Endothelial cell (in vitro differentiated cells): ENCODE measurements at regions not wholly inside any gene's neighbourhood (a gene's known extent, or its start where the extent isn't known, plus 50 kb on each side); places are given as distances from the start of the nearest gene placed in this dataset.
"Not testable (repeated sequence)": the region's sequence is repeated elsewhere in the genome, so short reads cannot be mapped to it uniquely, and the experiment has no call there.

Experiments used
- DNase-seq: peaks from one replicate; pipeline ENCODE4 v3.0.0; 2021; ENCODE audit warnings: low spot score
- H3K27ac Mint-ChIP-seq: one replicate; pipeline ENCODE4 v1.8.0; 2021; ENCODE audit warnings: mixed read lengths, inconsistent platforms; ENCODE audit not compliant: unreplicated experiment
- H3K27me3 Mint-ChIP-seq: one replicate; pipeline ENCODE4 v1.8.0; 2021; ENCODE audit warnings: mild to moderate bottlenecking, moderate library complexity, mixed read lengths, inconsistent platforms; ENCODE audit not compliant: unreplicated experiment
- H3K36me3 Mint-ChIP-seq: one replicate; pipeline ENCODE4 v1.8.0; 2021; ENCODE audit warnings: mild to moderate bottlenecking, low read depth, mixed read lengths, inconsistent platforms; ENCODE audit not compliant: unreplicated experiment
- H3K4me1 Mint-ChIP-seq: one replicate; pipeline ENCODE4 v1.8.0; 2021; ENCODE audit warnings: mild to moderate bottlenecking, mixed read lengths, inconsistent platforms; ENCODE audit not compliant: unreplicated experiment
- H3K4me3 Mint-ChIP-seq: one replicate; pipeline ENCODE4 v1.8.0; 2021; ENCODE audit warnings: mild to moderate bottlenecking, mixed read lengths, inconsistent platforms; ENCODE audit not compliant: unreplicated experiment
- H3K9me3 Mint-ChIP-seq: one replicate; pipeline ENCODE4 v1.8.0; 2021; ENCODE audit warnings: mixed read lengths, inconsistent platforms; ENCODE audit not compliant: unreplicated experiment
- TF ChIP-seq, protein P1 (sequence below): fragments of 200-600 bp; sonication (generic); IDR thresholded peaks from one replicate; pipeline ENCODE4 v1.5.0; 2021; ENCODE audit warnings: antibody characterized with exemption; ENCODE audit not compliant: unreplicated experiment

DNA sequence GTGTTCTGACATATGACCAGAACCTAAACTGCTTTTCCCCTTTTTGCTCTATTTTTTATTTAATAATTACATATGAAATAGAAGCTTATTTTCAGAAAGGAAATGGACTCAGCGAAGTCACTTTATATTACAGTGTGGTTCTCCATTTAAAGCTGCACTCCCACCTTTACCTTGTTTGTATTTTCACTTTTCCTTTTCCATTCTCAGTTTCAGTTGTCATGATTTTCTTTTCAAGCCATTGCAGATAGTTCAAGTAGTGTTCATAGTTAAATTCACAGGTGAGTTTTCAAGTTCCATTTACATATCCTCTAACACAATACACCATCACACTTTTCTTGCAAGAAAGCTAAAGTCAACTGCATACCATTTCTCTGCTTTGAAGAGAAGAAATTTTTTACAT is 400.2 kb downstream of the HACE1 start:
- Mint-ChIP-seq H3K9me3 (no peaks in the 10 kb centered on the region), H3K4me3 (no peak overlapping the region), H3K27ac (no peak overlapping the region), H3K27me3 (no peaks in the 10 kb centered on the region), H3K4me1 (peaks cover 6% of the 10 kb centered on the region), H3K36me3 (no peaks in the 10 kb centered on the region)
- TF ChIP-seq, protein P1, sequence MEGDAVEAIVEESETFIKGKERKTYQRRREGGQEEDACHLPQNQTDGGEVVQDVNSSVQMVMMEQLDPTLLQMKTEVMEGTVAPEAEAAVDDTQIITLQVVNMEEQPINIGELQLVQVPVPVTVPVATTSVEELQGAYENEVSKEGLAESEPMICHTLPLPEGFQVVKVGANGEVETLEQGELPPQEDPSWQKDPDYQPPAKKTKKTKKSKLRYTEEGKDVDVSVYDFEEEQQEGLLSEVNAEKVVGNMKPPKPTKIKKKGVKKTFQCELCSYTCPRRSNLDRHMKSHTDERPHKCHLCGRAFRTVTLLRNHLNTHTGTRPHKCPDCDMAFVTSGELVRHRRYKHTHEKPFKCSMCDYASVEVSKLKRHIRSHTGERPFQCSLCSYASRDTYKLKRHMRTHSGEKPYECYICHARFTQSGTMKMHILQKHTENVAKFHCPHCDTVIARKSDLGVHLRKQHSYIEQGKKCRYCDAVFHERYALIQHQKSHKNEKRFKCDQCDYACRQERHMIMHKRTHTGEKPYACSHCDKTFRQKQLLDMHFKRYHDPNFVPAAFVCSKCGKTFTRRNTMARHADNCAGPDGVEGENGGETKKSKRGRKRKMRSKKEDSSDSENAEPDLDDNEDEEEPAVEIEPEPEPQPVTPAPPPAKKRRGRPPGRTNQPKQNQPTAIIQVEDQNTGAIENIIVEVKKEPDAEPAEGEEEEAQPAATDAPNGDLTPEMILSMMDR: no peak
- DNase-seq: no peak

DNA sequence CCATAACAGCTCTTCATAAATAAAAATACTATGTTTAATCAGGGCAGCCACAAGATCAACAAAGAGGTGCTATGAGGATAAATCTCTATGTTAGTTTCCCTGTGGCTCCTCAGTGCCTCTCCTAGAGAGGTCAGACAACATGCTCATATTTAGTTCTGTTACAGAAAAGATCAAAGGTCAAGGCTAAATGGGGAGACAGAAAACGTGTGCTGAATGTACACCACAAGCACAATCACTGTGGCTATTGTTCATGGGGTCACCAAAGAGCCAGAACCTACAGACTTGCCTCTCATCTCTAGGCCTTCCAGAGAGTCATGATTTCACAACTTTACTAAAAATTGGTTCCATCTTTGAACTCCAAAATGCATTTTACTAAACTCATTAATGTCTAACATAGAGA is 409.8 kb downstream of the HACE1 start:
- H3K27me3 Mint-ChIP-seq: peaks cover 4% of the 10 kb centered on the region
- TF ChIP-seq, protein P1: no peak
- no peaks in the 10 kb centered on the region for H3K4me1 Mint-ChIP-seq

DNA sequence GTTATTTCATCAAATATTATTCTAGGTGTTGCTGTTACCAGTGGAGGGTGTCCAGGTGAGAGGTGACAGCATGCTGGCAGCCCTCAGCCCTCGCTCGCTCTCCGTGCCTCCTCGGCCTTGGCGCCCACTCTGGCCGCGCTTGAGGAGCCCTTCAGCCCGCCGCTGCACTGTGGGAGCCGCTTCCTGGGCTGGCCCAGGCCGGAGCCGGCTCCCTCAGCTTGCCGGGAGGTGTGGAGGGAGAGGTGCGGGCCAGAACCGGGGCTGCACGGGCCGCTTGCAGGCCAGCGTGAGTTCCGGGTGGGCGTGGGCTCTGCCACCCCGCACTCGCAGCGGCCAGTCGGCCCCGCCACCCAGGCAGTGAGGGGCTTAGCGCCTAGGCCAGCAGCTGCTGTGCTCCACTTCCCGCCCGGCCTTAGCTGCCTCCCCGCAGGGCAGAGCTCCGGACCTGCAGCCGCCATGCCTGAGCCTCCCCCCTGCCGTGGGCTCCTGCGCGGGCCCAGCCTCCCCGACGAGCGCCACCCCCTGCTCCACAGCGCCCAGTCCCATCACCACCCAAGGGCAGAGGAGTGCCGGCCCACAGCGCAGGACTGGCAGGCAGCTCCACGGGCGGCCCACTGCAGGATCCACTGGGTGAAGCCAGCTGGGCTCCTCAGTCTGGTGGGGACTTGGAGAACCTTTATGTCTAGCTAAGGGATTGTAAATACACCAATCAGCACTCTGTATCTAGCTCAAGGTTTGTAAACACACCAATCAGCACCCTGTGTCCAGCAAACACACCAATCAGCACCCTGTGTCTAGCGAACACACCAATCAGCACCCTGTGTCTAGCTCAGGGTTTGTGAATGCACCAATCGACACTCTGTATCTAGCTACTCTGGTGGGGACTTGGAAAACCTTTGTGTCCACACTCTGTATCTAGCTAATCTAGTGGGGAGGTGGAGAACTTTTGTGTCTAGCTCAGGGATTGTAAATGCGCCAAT is 413.3 kb downstream of the HACE1 start:
- not testable (repeated sequence) for H3K36me3 Mint-ChIP-seq, H3K4me3 Mint-ChIP-seq, H3K27me3 Mint-ChIP-seq, H3K9me3 Mint-ChIP-seq, H3K4me1 Mint-ChIP-seq, H3K27ac Mint-ChIP-seq, DNase-seq

More for the DNA sequence above, 409.8 kb downstream of the HACE1 start:
- H3K27ac Mint-ChIP-seq: no peak overlapping the region
- H3K36me3 Mint-ChIP-seq: no peaks in the 10 kb centered on the region
- DNase-seq: no peak
- H3K4me3 Mint-ChIP-seq: no peak overlapping the region
- H3K9me3 Mint-ChIP-seq: no peaks in the 10 kb centered on the region

DNA sequence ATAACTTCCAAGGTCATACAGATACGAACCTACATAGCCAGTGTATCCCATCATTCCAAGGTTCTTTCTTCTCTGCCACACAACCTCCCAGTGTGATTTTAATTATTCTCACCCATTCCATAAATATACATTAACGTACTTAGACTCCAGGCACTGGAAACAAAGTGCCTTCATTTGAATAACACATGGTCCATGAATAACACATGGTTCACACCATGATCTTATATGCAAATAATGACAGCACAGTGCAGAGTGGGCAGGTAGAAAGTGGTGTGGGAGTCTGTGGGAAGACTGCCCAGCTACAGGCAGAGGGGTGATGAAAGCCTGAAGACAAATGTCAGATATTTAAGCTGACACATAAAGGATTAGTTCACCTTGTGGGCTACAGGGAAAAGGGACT is 425.2 kb downstream of the HACE1 start:
- TF ChIP-seq, protein P1: no peak
- DNase-seq: no peak
- no peaks in the 10 kb centered on the region for H3K4me1 Mint-ChIP-seq
- peaks cover 4% of the 10 kb centered on the region for H3K27me3 Mint-ChIP-seq
- no peak overlapping the region for H3K27ac Mint-ChIP-seq
- no peak overlapping the region for H3K4me3 Mint-ChIP-seq
- no peaks in the 10 kb centered on the region for H3K36me3 Mint-ChIP-seq
- H3K9me3 Mint-ChIP-seq: no peaks in the 10 kb centered on the region

DNA sequence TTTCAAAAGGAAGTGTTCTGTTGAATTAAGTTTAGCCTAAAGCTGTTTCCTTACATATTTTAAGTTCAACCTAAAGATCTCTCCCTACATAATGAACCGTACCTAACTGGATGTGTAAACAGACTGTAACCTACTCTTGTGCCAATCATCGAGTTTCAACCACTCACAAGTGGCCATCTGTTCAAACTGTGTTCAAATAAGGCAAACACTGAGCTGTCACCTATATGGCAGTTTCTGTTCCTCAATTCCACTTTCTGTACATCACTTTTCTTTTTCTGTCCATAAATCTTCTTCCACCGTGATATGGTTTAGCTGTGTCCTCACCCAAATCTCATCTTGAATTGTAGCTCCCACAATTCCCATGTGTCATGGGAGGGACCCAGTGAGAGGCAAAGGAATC is 428.6 kb downstream of the HACE1 start:
- TF ChIP-seq, protein P1: no peak

More for the DNA sequence above, 428.6 kb downstream of the HACE1 start:
- Mint-ChIP-seq H3K27ac (no peak overlapping the region), H3K36me3 (no peaks in the 10 kb centered on the region), H3K4me1 (peaks cover 4% of the 10 kb centered on the region), H3K4me3 (no peak overlapping the region), H3K9me3 (no peaks in the 10 kb centered on the region), H3K27me3 (peaks cover 4% of the 10 kb centered on the region)
- DNase-seq: no peak
